ENCODE measurements at regions not wholly inside any gene's neighbourhood (a gene's known extent, or its start where the extent isn't known, plus 50 kb on each side); places are given as distances from the start of the nearest gene placed in this dataset.

GRCh38 chr11:130576146-130576545, 127.7 kb downstream of the ADAMTS15 start:
- H3K27ac ChIP-seq, result no peak overlapping the region
- H3K27me3 ChIP-seq, result no peaks in the 10 kb centered on the region
- peaks cover 0 to 9% of the 10 kb centered on the region in 2 donors for H3K4me1 ChIP-seq
- no peak for TF ChIP-seq CTCF (IDR thresholded peaks at IDR 0.05)
- no peak overlapping the region for H3K4me3 ChIP-seq
- intact Hi-C loops (cut with DNase I), result no loop called here
- DNase-seq (ENCODE audit: low spot score in 2 of 2), result no peak
- no peaks in the 10 kb centered on the region for H3K36me3 ChIP-seq
- no peaks in the 10 kb centered on the region for H3K9me3 ChIP-seq

GRCh38 chr11:130578738-130579368, 130.4 kb downstream of the ADAMTS15 start:
- no peak overlapping the region for H3K4me3 ChIP-seq
- peaks cover 0 to 15% of the 10 kb centered on the region in 2 donors for H3K4me1 ChIP-seq
- TF ChIP-seq CTCF (IDR thresholded peaks at IDR 0.05), result no peak
- DNase-seq (ENCODE audit: low spot score in 2 of 2), result no peak
- no peak overlapping the region for H3K27ac ChIP-seq
- intact Hi-C loops (cut with DNase I), result no loop called here
- no peaks in the 10 kb centered on the region for H3K9me3 ChIP-seq
- H3K27me3 ChIP-seq, result no peaks in the 10 kb centered on the region
- no peaks in the 10 kb centered on the region for H3K36me3 ChIP-seq

GRCh38 chr11:130580372-130580771, 131.9 kb downstream of the ADAMTS15 start:
- intact Hi-C loops (cut with DNase I), result loop anchor here (2.0 kb wide), 1 partner anchor 28 kb away; no protein-coding TSS in a partner anchor
- no peak for TF ChIP-seq CTCF (IDR thresholded peaks at IDR 0.05)
- H3K27me3 ChIP-seq, result no peaks in the 10 kb centered on the region
- H3K27ac ChIP-seq, result peak overlapping the region; percentile 67 to 74
- no peak overlapping the region for H3K4me3 ChIP-seq
- H3K36me3 ChIP-seq, result no peaks in the 10 kb centered on the region
- no peak for DNase-seq (ENCODE audit: low spot score in 2 of 2)
- peaks cover 0 to 15% of the 10 kb centered on the region in 2 donors for H3K4me1 ChIP-seq
- no peaks in the 10 kb centered on the region for H3K9me3 ChIP-seq

GRCh38 chr11:130580891-130581492, 132.5 kb downstream of the ADAMTS15 start:
- H3K9me3 ChIP-seq, result no peaks in the 10 kb centered on the region
- intact Hi-C loops (cut with DNase I), result loop anchor here (2.0 kb wide), 1 partner anchor 28 kb away; no protein-coding TSS in a partner anchor
- no peak for TF ChIP-seq CTCF (IDR thresholded peaks at IDR 0.05)
- H3K4me1 ChIP-seq, result peaks cover 2 to 19% of the 10 kb centered on the region in 2 donors
- peak overlapping the region; percentile 67 to 74 for H3K27ac ChIP-seq
- H3K4me3 ChIP-seq, result no peak overlapping the region
- no peak for DNase-seq (ENCODE audit: low spot score in 2 of 2)
- H3K27me3 ChIP-seq, result no peaks in the 10 kb centered on the region
- H3K36me3 ChIP-seq, result no peaks in the 10 kb centered on the region

GRCh38 chr11:130581646-130582045, 133.2 kb downstream of the ADAMTS15 start:
- Histone ChIP-seq H3K27ac (peak overlapping the region; percentile 67 to 74), H3K4me3 (no peak overlapping the region), H3K4me1 (peaks cover 2 to 23% of the 10 kb centered on the region in 2 donors), H3K9me3 (no peaks in the 10 kb centered on the region), H3K27me3 (no peaks in the 10 kb centered on the region), H3K36me3 (no peaks in the 10 kb centered on the region)
- DNase-seq (ENCODE audit: low spot score in 2 of 2), result no peak
- intact Hi-C loops (cut with DNase I), result loop anchor here (2.0 kb wide), 1 partner anchor 27 kb away; no protein-coding TSS in a partner anchor
- no peak for TF ChIP-seq CTCF (IDR thresholded peaks at IDR 0.05)
